ENCODE measurements at regions not wholly inside any gene's neighbourhood (a gene's known extent, or its start where the extent isn't known, plus 50 kb on each side); places are given as distances from the start of the nearest gene placed in this dataset.

GRCh38 chr6:84554706-84555105 is 209.7 kb downstream of the TBX18 start:
- H3K27me3 Mint-ChIP-seq = peaks cover 8% of the 10 kb centered on the region
- H3K27ac Mint-ChIP-seq = no peak overlapping the region
- H3K36me3 Mint-ChIP-seq = no peaks in the 10 kb centered on the region
- no peak overlapping the region for H3K4me3 Mint-ChIP-seq
- H3K9me3 Mint-ChIP-seq = peaks cover 6% of the 10 kb centered on the region
- no peak for TF ChIP-seq CTCF (conservative IDR thresholded peaks at IDR 0.05)
- H3K4me1 Mint-ChIP-seq (ENCODE audit: unreplicated experiment) = no peaks in the 10 kb centered on the region
- no peak for DNase-seq (ENCODE audit: extremely low spot score, unreplicated experiment)

- no peaks in the 10 kb centered on the region for H3K4me1 Mint-ChIP-seq (ENCODE audit: unreplicated experiment)
- H3K36me3 Mint-ChIP-seq = no peaks in the 10 kb centered on the region
- peaks cover 6% of the 10 kb centered on the region for H3K9me3 Mint-ChIP-seq
- H3K27ac Mint-ChIP-seq = no peak overlapping the region
- H3K4me3 Mint-ChIP-seq = no peak overlapping the region
- no peak for TF ChIP-seq CTCF (conservative IDR thresholded peaks at IDR 0.05)
- H3K27me3 Mint-ChIP-seq = peaks cover 8% of the 10 kb centered on the region
- no peak for DNase-seq (ENCODE audit: extremely low spot score, unreplicated experiment)
Observed at GRCh38 chr6:84554074-84554473, 210.3 kb downstream of the TBX18 start.

GRCh38 chr6:84553527-84553926 is 210.9 kb downstream of the TBX18 start:
- Mint-ChIP-seq H3K27me3 (peaks cover 8% of the 10 kb centered on the region), H3K4me1 (ENCODE audit: unreplicated experiment) (no peaks in the 10 kb centered on the region), H3K9me3 (peaks cover 6% of the 10 kb centered on the region), H3K27ac (no peak overlapping the region), H3K4me3 (no peak overlapping the region), H3K36me3 (no peaks in the 10 kb centered on the region)
- TF ChIP-seq CTCF (conservative IDR thresholded peaks at IDR 0.05) = no peak
- no peak for DNase-seq (ENCODE audit: extremely low spot score, unreplicated experiment)

GRCh38 chr6:84551797-84552196 is 212.6 kb downstream of the TBX18 start:
- Mint-ChIP-seq H3K36me3 (no peaks in the 10 kb centered on the region), H3K9me3 (peaks cover 6% of the 10 kb centered on the region), H3K4me3 (no peak overlapping the region), H3K27me3 (peaks cover 3% of the 10 kb centered on the region), H3K27ac (no peak overlapping the region), H3K4me1 (ENCODE audit: unreplicated experiment) (peaks cover 9% of the 10 kb centered on the region)
- no peak for DNase-seq (ENCODE audit: extremely low spot score, unreplicated experiment)
- no peak for TF ChIP-seq CTCF (conservative IDR thresholded peaks at IDR 0.05)

GRCh38 chr6:84549917-84550316 is 214.5 kb downstream of the TBX18 start:
- Mint-ChIP-seq H3K27ac (no peak overlapping the region), H3K27me3 (peaks cover 3% of the 10 kb centered on the region), H3K9me3 (peaks cover 6% of the 10 kb centered on the region), H3K36me3 (no peaks in the 10 kb centered on the region), H3K4me3 (no peak overlapping the region), H3K4me1 (ENCODE audit: unreplicated experiment) (peaks cover 18% of the 10 kb centered on the region)
- no peak for DNase-seq (ENCODE audit: extremely low spot score, unreplicated experiment)
- peak; percentile 31 for TF ChIP-seq CTCF (conservative IDR thresholded peaks at IDR 0.05)

- DNase-seq (ENCODE audit: extremely low spot score, unreplicated experiment) = no peak
- peaks cover 7% of the 10 kb centered on the region for H3K27me3 Mint-ChIP-seq
- H3K4me1 Mint-ChIP-seq (ENCODE audit: unreplicated experiment) = peaks cover 18% of the 10 kb centered on the region
- H3K27ac Mint-ChIP-seq = no peak overlapping the region
- no peak overlapping the region for H3K4me3 Mint-ChIP-seq
- TF ChIP-seq CTCF (conservative IDR thresholded peaks at IDR 0.05) = no peak
- H3K36me3 Mint-ChIP-seq = no peaks in the 10 kb centered on the region
- peaks cover 6% of the 10 kb centered on the region for H3K9me3 Mint-ChIP-seq
Observed at GRCh38 chr6:84547341-84547801, 217.0 kb downstream of the TBX18 start.

Measured in type B pancreatic cell (in vitro differentiated cells).